ENCODE measurements at regions not wholly inside any gene's neighbourhood (a gene's known extent, or its start where the extent isn't known, plus 50 kb on each side); places are given as distances from the start of the nearest gene placed in this dataset.

- DNase-seq = no peak
Measured at GRCh38 chr3:177306252-177306651, 109.0 kb upstream of the TBL1XR1 start.

GRCh38 chr3:177307391-177307790 lies 110.1 kb upstream of the TBL1XR1 start:
- no peak for DNase-seq

GRCh38 chr3:177307826-177308225 lies 110.5 kb upstream of the TBL1XR1 start:
- DNase-seq = no peak

- no peak for DNase-seq
Measured at GRCh38 chr3:177308286-177308685, 111.0 kb upstream of the TBL1XR1 start.

GRCh38 chr3:177308911-177309310 lies 111.6 kb upstream of the TBL1XR1 start:
- DNase-seq = no peak

- no peak for DNase-seq
Measured at GRCh38 chr3:177312491-177312890, 115.2 kb upstream of the TBL1XR1 start.

- no peak for DNase-seq
Measured at GRCh38 chr3:177314897-177315296, 117.6 kb upstream of the TBL1XR1 start.

- no peak for DNase-seq
Measured at GRCh38 chr3:177317247-177317646, 120.0 kb upstream of the TBL1XR1 start.

GRCh38 chr3:177318559-177318958 lies 121.3 kb upstream of the TBL1XR1 start:
- DNase-seq = no peak

GRCh38 chr3:177320765-177321247 lies 123.5 kb upstream of the TBL1XR1 start:
- no peak for DNase-seq

- no peak for DNase-seq
Measured at GRCh38 chr3:177321819-177322218, 124.5 kb upstream of the TBL1XR1 start.

GRCh38 chr3:177322881-177323280 lies 125.6 kb upstream of the TBL1XR1 start:
- no peak for DNase-seq

GRCh38 chr3:177329854-177330253 lies 132.6 kb upstream of the TBL1XR1 start:
- DNase-seq = no peak

- peak; percentile 80 for DNase-seq
Measured at GRCh38 chr3:177330779-177331178, 133.5 kb upstream of the TBL1XR1 start.

GRCh38 chr3:177331203-177331835 lies 134.0 kb upstream of the TBL1XR1 start:
- DNase-seq = no peak

- no peak for DNase-seq
Measured at GRCh38 chr3:177332955-177333354, 135.7 kb upstream of the TBL1XR1 start.

GRCh38 chr3:177333533-177334520 lies 136.5 kb upstream of the TBL1XR1 start:
- peak; percentile 29 for DNase-seq

- DNase-seq = no peak
Measured at GRCh38 chr3:177334803-177335202, 137.5 kb upstream of the TBL1XR1 start.

GRCh38 chr3:177335728-177336127 lies 138.4 kb upstream of the TBL1XR1 start:
- no peak for DNase-seq

GRCh38 chr3:177336873-177337450 lies 139.7 kb upstream of the TBL1XR1 start:
- DNase-seq = no peak

- DNase-seq = no peak
Measured at GRCh38 chr3:177337541-177338331, 140.5 kb upstream of the TBL1XR1 start.

- no peak for DNase-seq
Measured at GRCh38 chr3:177338697-177339219, 141.5 kb upstream of the TBL1XR1 start.
